GM19025 (cell line): ENCODE measurements at regions not wholly inside any gene's neighbourhood (a gene's known extent, or its start where the extent isn't known, plus 50 kb on each side); places are given as distances from the start of the nearest gene placed in this dataset.

Experiments
- ATAC-seq: cut with Tn5 transposase; IDR thresholded peaks from one replicate; pipeline ENCODE4 v1.9.1; 2021; ENCODE audit warnings: mild to moderate bottlenecking, low read depth, moderate library complexity; ENCODE audit not compliant: unreplicated experiment

DNA sequence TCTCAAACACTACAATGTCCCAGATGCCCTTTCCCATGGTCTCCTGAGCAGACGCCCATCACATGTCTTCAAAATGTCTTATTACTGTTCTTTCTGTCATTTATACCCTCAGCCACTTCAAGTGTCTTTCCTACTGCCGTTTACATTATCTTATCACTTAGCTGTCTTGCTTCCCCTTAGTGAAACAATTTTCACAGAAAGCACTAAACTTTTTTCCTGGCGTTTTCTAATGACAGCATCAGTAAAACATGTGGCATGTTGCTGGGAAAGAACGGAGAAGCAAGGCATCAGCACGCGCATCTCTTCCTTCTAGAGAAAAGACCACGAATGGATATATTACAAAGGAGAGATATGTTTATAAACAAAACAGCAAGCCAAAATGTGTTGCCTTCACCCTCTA lies 189.7 kb upstream of the SLIT2 start:
- no peak for ATAC-seq

- ATAC-seq, result no peak
These were observed 200.9 kb upstream of the SLIT2 start for GRCh38 chr4:20050768-20051167.

- ATAC-seq, result no peak
These were observed 201.8 kb upstream of the SLIT2 start for GRCh38 chr4:20049889-20050288.

GRCh38 chr4:20046931-20047677 lies 204.6 kb upstream of the SLIT2 start:
- ATAC-seq, result no peak

DNA sequence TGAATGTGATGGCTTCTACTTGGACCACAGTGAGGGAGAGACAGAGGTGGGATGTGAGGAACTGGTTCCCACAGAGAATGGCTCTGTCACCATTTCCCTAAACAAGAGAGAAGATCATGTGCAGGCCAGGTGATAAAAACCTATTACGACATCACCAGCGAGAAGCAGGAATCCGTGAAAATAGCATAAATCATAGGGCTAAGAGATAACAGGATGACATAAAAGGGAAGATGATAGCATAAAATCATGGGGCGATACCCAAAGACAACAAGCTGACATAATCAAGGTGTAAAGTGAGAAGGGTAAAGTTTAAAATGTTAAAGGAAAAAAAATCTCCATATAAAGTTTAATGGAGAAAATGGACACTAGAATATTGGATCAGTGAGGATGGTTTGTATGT lies 205.5 kb upstream of the SLIT2 start:
- ATAC-seq, result no peak

DNA sequence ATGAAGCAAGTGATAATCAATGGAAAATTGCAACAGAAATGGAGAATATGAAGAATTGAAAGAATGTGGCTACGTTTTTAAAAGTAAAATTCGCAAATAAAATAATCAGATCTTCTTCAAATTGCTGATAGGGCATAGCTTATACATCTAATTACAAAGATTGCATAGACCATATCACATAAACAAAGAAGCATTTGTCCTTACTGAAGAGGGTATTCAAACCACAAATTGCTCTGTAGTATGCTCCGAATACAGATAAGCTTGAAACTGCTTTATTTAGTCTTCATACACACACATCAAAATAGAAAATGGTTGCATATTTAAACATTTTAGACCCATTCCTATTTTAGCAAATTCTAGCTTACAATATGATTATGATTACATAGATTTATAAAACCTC lies 206.7 kb upstream of the SLIT2 start:
- no peak for ATAC-seq

GRCh38 chr4:20044502-20044911 lies 207.2 kb upstream of the SLIT2 start:
- ATAC-seq, result no peak

DNA sequence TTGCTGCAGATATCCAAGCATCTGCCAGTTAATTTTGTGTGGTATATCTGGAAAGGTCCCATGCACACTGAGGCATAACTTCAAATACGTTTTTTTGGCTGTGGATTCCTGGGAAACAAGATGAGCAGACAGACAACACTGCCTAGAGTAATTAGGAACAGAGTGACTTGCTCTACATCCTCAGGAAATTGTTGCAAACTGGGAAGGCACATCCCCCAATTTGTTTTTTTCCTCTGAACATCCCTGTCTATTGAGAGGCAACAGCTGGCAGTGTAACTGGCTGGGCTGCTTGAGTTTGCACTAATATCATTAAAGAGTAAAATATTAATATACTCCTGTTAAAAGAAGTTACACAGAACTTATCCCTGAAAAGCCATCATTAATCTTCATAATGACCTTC lies 207.7 kb upstream of the SLIT2 start:
- ATAC-seq, result no peak

DNA sequence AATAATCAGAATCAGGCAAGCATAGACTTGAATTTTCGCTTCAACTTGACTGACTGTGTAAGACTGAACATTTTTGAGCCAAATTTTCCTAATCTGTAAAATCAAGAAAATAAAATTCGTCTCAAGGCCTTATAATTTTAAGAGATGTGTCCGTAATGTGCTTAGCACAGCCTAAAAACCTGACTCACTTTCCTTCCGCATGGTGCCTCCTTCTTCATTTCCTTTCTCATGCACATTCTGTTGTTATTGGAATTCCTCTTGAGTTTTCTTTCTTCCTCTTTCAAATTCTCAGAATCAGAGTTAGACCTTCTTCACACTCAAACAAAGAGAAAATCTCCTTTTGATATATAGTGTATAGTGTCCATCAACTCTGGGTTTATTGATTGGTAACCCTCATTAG lies 208.9 kb upstream of the SLIT2 start:
- no peak for ATAC-seq

- ATAC-seq, result no peak
These were observed 209.8 kb upstream of the SLIT2 start for GRCh38 chr4:20041839-20042407.

- ATAC-seq, result no peak
These were observed 214.0 kb upstream of the SLIT2 start for GRCh38 chr4:20037745-20038144.

DNA sequence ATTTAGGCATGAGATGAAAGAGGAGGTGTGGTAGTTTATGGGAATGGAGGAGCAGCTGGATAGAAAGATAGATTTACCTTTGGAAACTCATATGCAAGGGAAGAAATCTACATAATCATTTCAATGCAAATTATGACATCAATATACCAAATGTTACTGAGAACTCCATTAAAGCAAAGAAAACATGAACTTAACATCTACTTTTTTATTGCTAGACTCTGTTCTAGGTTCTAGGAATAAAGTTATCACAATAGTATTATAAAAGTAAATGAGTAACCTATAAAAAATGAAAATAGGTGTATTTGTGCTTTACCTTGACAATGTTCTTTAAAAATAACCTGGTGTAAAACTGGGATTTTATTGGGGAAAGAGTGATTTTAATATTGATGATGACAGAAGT lies 221.6 kb upstream of the SLIT2 start:
- ATAC-seq, result no peak

DNA sequence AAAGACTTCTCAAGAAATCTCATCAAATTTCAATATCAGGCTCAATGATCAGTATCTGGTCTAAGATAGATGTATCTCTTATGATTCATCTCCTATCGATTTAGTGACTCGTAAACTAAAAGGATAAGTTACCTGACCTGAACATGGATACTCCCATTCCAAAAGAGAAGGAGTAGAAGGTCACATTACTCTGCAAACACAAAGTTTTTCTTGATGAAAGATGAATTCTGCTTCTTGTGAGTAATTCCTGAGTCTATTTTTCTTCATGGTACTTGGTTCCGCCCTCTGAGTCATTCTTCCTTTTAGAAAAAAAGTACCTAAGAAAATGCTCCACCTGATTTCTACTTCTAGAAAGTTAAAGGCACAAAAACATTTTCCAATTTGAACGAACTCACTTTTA lies 223.1 kb upstream of the SLIT2 start:
- ATAC-seq, result no peak

- no peak for ATAC-seq
These were observed 225.2 kb upstream of the SLIT2 start for GRCh38 chr4:20026456-20026855.

GRCh38 chr4:20022471-20022870 lies 229.2 kb upstream of the SLIT2 start:
- no peak for ATAC-seq

DNA sequence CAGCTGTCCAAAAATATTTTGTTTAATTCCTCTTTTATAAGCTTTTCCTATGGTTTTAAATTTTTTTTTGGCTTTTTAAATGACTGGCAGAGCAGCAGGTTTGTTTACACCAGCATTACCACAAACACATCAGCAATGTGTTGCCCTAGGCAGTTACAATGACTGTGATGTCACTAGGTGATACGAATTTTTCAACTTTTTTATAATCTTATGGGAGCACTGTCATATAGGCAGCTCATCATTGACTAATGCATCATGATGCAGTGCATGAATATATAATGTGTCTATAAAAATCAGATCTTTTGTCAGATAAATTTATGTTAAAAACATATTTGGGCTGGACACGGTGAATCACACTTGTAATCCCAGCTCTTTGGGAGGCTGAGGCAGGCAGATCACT lies 231.6 kb upstream of the SLIT2 start:
- no peak for ATAC-seq

- ATAC-seq, result no peak
These were observed 232.2 kb upstream of the SLIT2 start for GRCh38 chr4:20019310-20020015.

GRCh38 chr4:20017777-20018115 lies 234.0 kb upstream of the SLIT2 start:
- ATAC-seq, result no peak

DNA sequence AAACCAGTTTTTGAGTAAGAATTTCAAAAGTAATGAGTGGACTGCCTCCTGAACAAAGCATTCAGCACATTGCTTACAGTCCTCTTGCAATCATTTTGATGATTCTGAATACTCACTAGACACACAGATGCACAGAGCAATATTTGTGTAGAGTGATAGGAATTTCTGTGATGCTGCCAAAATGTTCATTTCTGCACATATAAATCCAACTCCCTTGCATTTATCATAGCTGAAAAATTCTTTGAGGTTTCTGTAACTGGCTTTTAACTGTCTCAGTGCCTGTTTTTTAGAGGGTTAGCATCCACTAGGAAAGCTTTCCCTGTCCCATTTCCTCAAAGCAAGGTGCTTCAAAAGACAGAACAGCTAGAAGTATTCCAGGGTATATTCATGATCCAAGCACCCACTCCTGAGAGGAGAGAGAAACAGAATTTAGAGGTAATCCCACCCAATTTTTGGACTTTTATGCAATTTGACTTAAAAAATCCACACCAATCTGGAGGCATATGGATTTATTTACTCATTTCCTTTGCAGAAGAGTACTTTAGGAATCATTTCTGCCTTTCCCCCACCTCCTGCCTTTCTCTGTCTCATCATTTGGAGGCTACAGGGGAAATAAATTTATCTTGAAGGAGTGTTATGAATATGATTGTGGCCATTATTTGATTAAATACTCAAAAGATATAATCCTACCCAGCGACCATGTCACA lies 234.5 kb upstream of the SLIT2 start:
- ATAC-seq, result no peak

DNA sequence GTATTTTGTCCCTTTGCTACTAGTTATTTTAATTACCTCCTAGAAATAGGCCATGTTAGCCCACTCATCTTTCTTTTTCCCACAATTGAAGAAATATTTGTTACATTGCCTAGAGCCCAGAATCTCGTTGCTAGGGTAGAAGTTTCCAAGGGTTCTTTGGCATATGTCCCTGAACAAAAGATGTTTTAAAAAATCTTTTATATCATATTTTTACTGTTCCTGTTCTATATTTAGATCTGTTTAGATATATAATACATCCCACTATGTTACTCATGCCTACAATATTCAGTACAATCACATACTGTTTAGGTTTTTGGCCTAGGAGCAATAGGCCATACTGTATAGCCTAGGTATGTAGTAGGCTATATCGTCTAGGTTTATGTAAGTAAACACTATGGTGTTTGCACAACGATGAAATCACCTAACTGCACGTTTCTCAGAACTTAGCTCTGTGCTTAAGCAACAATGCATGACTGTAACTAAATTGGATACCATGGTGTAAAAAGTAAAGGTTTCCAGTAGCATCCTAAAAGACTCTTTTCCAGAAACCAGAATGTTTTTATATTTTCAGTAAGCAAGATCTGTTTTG lies 236.0 kb upstream of the SLIT2 start:
- ATAC-seq, result no peak
